ENCODE measurements at regions not wholly inside any gene's neighbourhood (a gene's known extent, or its start where the extent isn't known, plus 50 kb on each side); places are given as distances from the start of the nearest gene placed in this dataset.
"Not testable (repeated sequence)": the region's sequence is repeated elsewhere in the genome, so short reads cannot be mapped to it uniquely, and the experiment has no call there.

DNA sequence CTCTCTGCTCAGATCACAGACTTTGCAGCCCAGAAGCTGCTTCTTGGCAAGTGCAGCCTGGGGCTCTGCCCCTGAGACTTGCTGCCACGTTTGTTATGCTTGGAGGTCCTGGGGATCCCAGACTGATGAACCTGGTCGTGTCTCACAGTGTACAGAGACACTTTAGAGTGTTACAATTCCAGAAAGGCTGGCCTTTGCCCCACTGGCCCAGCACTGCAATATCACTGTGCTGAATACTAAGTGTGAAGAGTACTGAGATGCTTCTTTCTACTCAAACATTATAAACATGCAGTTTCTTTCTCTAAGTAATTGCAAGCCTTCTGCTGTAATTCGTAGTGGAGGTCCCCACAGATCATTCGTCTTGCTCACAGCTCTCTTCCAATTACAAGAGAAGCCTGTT lies 133.2 kb downstream of the MAP3K21 start:
- H3K4me1 Mint-ChIP-seq, result peaks cover 3% of the 10 kb centered on the region
- H3K27me3 Mint-ChIP-seq, result peaks cover 2% of the 10 kb centered on the region
- H3K4me3 Mint-ChIP-seq, result no peak overlapping the region
- ATAC-seq (ENCODE audit: low read depth), result no peak
- no peak for DNase-seq
- H3K9me3 Mint-ChIP-seq, result no peaks in the 10 kb centered on the region
- no peak overlapping the region for H3K27ac Mint-ChIP-seq
- H3K36me3 Mint-ChIP-seq, result no peaks in the 10 kb centered on the region
- POLR2A ChIA-PET, result no interaction called here

- Mint-ChIP-seq H3K36me3 (no peaks in the 10 kb centered on the region), H3K27ac (no peak overlapping the region), H3K9me3 (no peaks in the 10 kb centered on the region), H3K27me3 (peaks cover 2% of the 10 kb centered on the region), H3K4me3 (no peak overlapping the region), H3K4me1 (peaks cover 3% of the 10 kb centered on the region)
- no peak for ATAC-seq (ENCODE audit: low read depth)
- DNase-seq, result no peak
- POLR2A ChIA-PET, result no interaction called here
Observed at GRCh38 chr1:233461847-233462246, 134.3 kb downstream of the MAP3K21 start.

DNA sequence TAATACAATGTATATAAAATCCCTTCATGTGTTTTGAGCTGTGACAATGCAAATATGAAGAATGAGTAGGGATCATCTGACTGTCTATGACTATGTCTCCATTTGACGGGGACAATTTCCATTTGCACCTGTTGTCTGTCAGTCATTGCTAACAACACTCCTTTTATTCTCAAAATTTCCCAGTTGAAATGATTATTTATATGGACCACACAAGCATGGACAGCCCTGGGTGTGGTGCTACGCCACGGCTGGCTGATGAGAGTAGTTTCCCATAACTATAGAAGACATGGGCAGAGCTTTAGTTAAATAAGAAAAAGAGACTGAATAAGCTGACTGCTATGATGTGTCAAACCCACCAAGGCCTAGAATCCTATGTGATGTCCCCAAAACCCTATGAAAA lies 135.8 kb downstream of the MAP3K21 start:
- Mint-ChIP-seq H3K9me3 (no peaks in the 10 kb centered on the region), H3K36me3 (no peaks in the 10 kb centered on the region), H3K4me3 (no peak overlapping the region), H3K27ac (no peak overlapping the region), H3K4me1 (peaks cover 3% of the 10 kb centered on the region), H3K27me3 (peaks cover 2% of the 10 kb centered on the region)
- DNase-seq (no peak), ATAC-seq (ENCODE audit: low read depth) (no peak)
- POLR2A ChIA-PET, result no interaction called here

DNA sequence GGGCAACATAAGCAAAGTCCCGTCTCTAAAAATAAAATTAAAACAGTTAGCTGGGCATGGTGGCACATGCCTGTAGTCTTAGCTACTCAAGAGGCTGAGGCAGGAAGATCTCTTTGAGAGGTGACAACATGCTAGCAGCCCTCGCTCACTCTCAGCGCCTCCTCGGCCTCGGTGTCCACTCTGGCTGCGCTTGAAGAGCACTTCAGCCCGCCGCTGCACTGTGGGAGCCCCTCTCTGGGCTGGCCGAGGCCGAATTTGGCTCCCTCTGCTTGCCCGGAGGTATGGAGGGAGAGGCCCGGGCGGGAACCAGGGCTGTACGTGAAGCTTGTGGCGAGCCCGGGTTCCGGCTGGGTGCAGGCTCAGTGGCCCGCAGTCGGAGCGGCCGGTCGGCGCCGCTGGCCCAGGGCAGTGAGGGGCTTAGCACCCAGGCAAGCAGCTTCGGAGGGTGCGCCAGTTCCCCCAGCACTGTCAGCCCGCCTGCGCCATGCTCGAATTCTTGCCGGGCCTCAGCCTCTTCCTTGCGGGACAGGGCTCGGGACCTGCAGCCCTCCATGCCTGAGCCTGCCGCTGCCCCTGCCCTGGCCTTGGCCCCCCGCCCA lies 138.3 kb downstream of the MAP3K21 start:
- DNase-seq, result no peak
- no peaks in the 10 kb centered on the region for H3K9me3 Mint-ChIP-seq
- H3K36me3 Mint-ChIP-seq, result no peaks in the 10 kb centered on the region
- POLR2A ChIA-PET, result no interaction called here
- no peak overlapping the region for H3K27ac Mint-ChIP-seq
- H3K27me3 Mint-ChIP-seq, result no peaks in the 10 kb centered on the region
- no peaks in the 10 kb centered on the region for H3K4me1 Mint-ChIP-seq
- no peak overlapping the region for H3K4me3 Mint-ChIP-seq
- no peak for ATAC-seq (ENCODE audit: low read depth)

DNA sequence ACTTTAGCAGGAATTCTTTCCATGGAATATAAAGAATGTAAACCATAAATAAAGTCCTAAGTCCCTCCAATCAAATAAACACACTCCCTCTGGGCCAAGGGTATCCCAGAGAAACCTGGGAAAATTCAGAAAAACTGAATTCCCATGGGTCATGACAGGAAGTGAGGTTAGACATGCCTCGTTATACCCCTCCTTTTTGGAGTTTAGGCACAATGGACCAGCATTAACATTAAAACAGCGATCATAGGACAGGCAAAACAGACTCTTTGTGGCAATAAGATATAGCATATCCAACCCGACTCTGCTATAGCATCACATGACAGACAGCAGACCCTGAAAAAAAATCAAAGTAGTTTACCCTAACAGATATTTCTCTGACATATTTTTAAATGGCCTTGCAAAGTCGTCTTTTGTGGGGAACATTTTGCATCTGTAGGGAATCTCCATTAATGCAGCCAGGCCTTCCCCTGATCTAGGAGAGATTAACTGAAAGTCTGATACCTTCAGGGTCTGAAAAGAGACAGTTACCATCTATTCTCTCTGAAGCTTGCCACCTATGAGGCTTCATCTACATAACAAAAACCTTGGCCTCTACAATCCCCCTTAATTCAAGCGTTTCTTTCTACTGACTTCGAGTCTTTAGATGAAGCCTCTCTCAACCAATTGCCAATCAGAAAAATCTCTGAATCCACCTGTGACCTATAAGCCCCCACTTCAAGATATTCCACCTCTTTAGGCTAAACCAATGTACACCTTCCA lies 143.0 kb upstream of the KCNK1 start:
- ATAC-seq (ENCODE audit: low read depth) (no peak), DNase-seq (no peak)
- POLR2A ChIA-PET, result no interaction called here
- Mint-ChIP-seq H3K27ac (no peak overlapping the region), H3K9me3 (no peaks in the 10 kb centered on the region), H3K4me3 (no peak overlapping the region), H3K27me3 (no peaks in the 10 kb centered on the region), H3K4me1 (no peaks in the 10 kb centered on the region), H3K36me3 (no peaks in the 10 kb centered on the region)

GRCh38 chr1:233471851-233472250 lies 142.1 kb upstream of the KCNK1 start:
- POLR2A ChIA-PET; H3K27me3 Mint-ChIP-seq; H3K4me3 Mint-ChIP-seq; H3K9me3 Mint-ChIP-seq; DNase-seq; H3K27ac Mint-ChIP-seq; ATAC-seq (ENCODE audit: low read depth); H3K4me1 Mint-ChIP-seq; H3K36me3 Mint-ChIP-seq: not testable (repeated sequence)

- POLR2A ChIA-PET; H3K36me3 Mint-ChIP-seq; H3K9me3 Mint-ChIP-seq; DNase-seq; ATAC-seq (ENCODE audit: low read depth); H3K27ac Mint-ChIP-seq; H3K27me3 Mint-ChIP-seq; H3K4me3 Mint-ChIP-seq; H3K4me1 Mint-ChIP-seq: not testable (repeated sequence)
Observed at GRCh38 chr1:233472796-233473195, 141.1 kb upstream of the KCNK1 start.

DNA sequence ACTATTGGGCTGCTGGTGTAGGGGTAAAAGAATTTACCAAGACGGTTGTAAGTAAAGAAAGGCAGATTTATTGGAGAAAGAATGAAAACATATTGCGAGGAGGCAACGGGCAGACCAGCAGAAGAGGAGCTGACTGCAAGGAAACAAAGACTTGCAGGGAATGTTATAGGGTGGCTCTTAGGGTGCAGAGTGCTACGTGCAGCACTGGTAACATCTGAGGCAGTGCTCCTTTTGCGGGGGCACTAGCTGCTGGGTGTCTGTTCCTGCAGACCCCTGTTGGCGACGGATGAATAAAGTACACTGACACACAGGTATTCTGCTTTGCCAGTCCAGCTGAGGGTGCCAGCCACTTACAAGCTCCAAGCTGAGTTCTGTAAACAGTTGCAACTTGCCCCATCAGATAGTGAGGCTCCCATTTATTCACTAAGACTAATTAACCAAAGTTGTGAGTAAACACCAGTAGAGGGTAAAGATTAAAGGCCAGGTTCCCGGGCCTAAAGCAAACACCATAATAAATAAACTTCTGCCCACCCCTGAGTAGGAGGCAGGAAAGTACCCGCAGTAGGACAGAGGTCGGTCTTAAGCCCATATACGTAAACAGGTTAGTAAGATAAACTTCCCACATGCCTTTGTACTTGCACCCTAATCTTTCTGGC lies 140.2 kb upstream of the KCNK1 start:
- POLR2A ChIA-PET, result no interaction called here
- no peak overlapping the region for H3K27ac Mint-ChIP-seq
- ATAC-seq (ENCODE audit: low read depth), result no peak

GRCh38 chr1:233477359-233477758 lies 136.5 kb upstream of the KCNK1 start:
- Mint-ChIP-seq H3K9me3 (no peaks in the 10 kb centered on the region), H3K36me3 (no peaks in the 10 kb centered on the region), H3K27me3 (peaks cover 6% of the 10 kb centered on the region), H3K4me1 (no peaks in the 10 kb centered on the region), H3K27ac (no peak overlapping the region), H3K4me3 (no peak overlapping the region)
- DNase-seq (no peak), ATAC-seq (ENCODE audit: low read depth) (no peak)
- POLR2A ChIA-PET, result interaction anchor here (0.6 kb wide), 1 partner anchor 370 kb away, joined by 3 read pairs; no protein-coding TSS in a partner anchor

More for the DNA sequence above, 140.2 kb upstream of the KCNK1 start:
- no peak for DNase-seq
- Mint-ChIP-seq H3K4me3 (no peak overlapping the region), H3K9me3 (no peaks in the 10 kb centered on the region), H3K4me1 (no peaks in the 10 kb centered on the region), H3K27me3 (peaks cover 6% of the 10 kb centered on the region), H3K36me3 (no peaks in the 10 kb centered on the region)

GRCh38 chr1:233478611-233479010 lies 135.3 kb upstream of the KCNK1 start:
- no peak for ATAC-seq (ENCODE audit: low read depth)
- H3K27me3 Mint-ChIP-seq, result peaks cover 6% of the 10 kb centered on the region
- POLR2A ChIA-PET, result no interaction called here

DNA sequence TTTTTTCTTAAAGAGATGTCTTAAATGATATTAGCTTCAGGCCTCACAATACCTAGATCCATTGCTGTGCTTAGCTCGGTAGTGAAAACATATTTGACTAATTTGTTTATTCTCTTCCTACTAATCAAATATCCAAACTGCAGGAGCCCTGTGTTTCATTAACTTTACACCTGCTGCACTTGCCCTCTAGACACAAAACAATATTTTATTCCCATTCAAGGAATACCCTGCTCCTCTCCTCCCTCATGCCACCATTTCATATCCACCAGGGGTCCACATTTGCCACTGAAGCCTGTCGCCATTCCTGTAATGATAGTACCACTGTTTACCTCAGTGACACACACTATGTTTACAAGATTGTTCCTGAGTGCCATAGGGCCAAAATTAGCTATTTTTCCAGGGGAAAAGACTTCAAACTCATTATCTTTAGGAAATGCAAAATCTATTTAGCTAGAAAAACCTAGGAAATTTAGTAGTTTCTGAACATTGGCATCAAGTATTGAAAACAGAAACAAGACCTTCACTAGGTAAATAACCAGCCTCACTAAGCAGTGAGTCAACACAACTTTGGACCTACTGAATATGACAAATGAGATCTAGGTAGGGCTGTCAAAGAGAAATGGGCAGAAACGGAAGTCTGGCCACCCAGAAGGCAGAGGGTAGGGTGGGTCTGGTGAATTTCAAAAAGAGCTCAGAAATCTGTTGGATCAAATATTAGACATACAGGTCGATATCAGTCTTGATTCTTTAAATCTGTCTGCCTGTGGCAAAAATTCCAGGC lies 134.6 kb upstream of the KCNK1 start:
- H3K36me3 Mint-ChIP-seq, result no peaks in the 10 kb centered on the region
- peaks cover 6% of the 10 kb centered on the region for H3K27me3 Mint-ChIP-seq
- H3K4me1 Mint-ChIP-seq, result no peaks in the 10 kb centered on the region
- POLR2A ChIA-PET, result no interaction called here
- ATAC-seq (ENCODE audit: low read depth) (no peak), DNase-seq (no peak)
- no peaks in the 10 kb centered on the region for H3K9me3 Mint-ChIP-seq
- H3K4me3 Mint-ChIP-seq, result no peak overlapping the region
- H3K27ac Mint-ChIP-seq, result no peak overlapping the region

More at GRCh38 chr1:233478611-233479010, 135.3 kb upstream of the KCNK1 start:
- no peaks in the 10 kb centered on the region for H3K36me3 Mint-ChIP-seq
- H3K9me3 Mint-ChIP-seq, result no peaks in the 10 kb centered on the region
- no peak overlapping the region for H3K27ac Mint-ChIP-seq
- DNase-seq, result no peak
- H3K4me1 Mint-ChIP-seq, result no peaks in the 10 kb centered on the region
- H3K4me3 Mint-ChIP-seq, result no peak overlapping the region

- H3K9me3 Mint-ChIP-seq, result no peaks in the 10 kb centered on the region
- DNase-seq (no peak), ATAC-seq (ENCODE audit: low read depth) (no peak)
- peaks cover 6% of the 10 kb centered on the region for H3K27me3 Mint-ChIP-seq
- no peaks in the 10 kb centered on the region for H3K4me1 Mint-ChIP-seq
- H3K27ac Mint-ChIP-seq, result no peak overlapping the region
- H3K36me3 Mint-ChIP-seq, result no peaks in the 10 kb centered on the region
- H3K4me3 Mint-ChIP-seq, result no peak overlapping the region
- POLR2A ChIA-PET, result no interaction called here
Observed at GRCh38 chr1:233480198-233480597, 133.7 kb upstream of the KCNK1 start.

GRCh38 chr1:233482388-233482787 lies 131.5 kb upstream of the KCNK1 start:
- Mint-ChIP-seq H3K27ac (no peak overlapping the region), H3K4me1 (no peaks in the 10 kb centered on the region), H3K36me3 (no peaks in the 10 kb centered on the region), H3K27me3 (peaks cover 1% of the 10 kb centered on the region), H3K4me3 (no peak overlapping the region), H3K9me3 (no peaks in the 10 kb centered on the region)
- DNase-seq, result no peak
- no peak for ATAC-seq (ENCODE audit: low read depth)
- POLR2A ChIA-PET, result no interaction called here

All from activated naive CD8-positive, alpha-beta T cell treated with anti-CD3 and anti-CD28 coated beads, Interleukin-2, amount 10 ng/mL, durations not matched to agents 7 days and 5 days (primary cell).